C4-2B (cell line): ENCODE measurements at regions not wholly inside any gene's neighbourhood (a gene's known extent, or its start where the extent isn't known, plus 50 kb on each side); places are given as distances from the start of the nearest gene placed in this dataset.

Experiments
- H3K27ac ChIP-seq: fragments of 450-650 bp; 2 replicates; pipeline ENCODE4 v1.5.1; 2017
- CTCF ChIP-seq: fragments of 450-650 bp; conservative IDR thresholded peaks from 2 replicates; pipeline ENCODE4 v1.5.1; 2017; ENCODE audit warnings: mild to moderate bottlenecking
- ZFX ChIP-seq: fragments of 450-650 bp; IDR thresholded peaks from 2 replicates; pipeline ENCODE4 v1.6.1; 2017

DNA sequence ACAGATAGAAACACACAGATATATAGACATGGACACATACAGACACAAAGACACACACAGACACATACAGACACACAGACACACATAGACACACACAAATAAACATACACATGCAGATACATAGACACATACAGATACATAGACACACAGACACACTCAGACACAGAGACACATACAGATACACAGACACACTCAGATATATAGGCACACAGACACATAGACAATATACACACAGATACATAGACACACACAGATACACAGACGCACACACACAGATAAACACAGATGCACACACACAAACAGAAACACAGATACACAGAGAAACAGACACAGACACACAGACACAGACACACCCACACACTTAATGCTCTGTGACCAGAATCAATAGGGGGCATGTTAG is 156.8 kb downstream of the IRX2 start:
- H3K27ac ChIP-seq, result no peak overlapping the region
- TF ChIP-seq CTCF (no peak), ZFX (no peak)

DNA sequence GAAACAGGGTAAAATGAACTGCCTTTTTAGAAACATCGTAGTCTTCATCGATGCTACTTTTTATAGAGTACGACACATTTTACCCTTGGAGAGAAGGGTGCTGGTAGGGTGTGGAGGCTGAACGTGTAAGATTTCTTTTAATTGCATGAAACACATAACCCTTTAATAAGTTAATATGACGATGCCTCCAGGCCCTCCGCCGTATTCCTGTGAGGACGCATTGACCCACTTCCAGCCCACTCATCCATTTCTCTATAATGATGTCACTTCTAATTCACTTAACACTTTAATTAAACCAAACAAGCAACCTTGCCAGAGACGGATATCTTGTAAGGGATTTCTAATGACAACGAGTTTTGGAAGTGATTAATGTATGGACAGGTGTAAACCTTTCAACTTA is 158.7 kb downstream of the IRX2 start:
- TF ChIP-seq CTCF (no peak), ZFX (no peak)
- no peak overlapping the region for H3K27ac ChIP-seq

DNA sequence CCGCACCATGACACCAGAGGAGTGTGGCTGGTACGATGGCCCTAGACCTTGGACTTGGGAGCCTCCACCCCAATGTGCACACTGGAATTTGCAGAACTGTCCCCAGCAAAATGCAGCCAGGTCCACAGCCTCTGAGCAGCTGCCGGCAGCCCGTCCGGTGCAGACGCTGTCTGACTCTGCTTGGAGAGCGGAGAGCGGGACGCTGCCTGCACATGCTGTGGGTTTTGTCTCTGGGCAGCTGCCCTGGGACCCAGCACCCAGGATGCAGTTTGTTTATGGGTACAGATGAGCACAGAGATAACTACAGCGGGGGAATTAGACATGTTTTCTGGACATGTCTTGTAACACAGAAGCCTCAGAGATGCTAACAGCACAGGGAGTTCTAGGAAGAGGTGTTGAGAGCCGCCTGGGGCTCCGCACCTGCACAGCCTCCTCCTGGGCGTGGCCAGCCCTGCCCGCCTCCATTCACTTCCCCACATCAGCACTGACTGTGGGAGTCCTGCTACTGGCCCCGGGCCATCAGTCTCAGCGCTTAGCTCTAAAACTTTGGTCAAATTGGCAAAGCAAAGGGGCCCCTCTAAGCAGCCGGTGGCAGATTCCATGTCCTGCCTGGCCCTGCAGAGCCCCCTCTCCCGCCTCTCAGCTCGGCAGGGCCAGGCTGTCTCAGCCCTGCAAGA is 159.6 kb downstream of the IRX2 start:
- TF ChIP-seq CTCF (no peak), ZFX (no peak)
- H3K27ac ChIP-seq, result no peak overlapping the region

- no peak overlapping the region for H3K27ac ChIP-seq
- TF ChIP-seq CTCF, result no peak
These were observed 162.5 kb downstream of the IRX2 start for GRCh38 chr5:2588850-2589501.

- TF ChIP-seq CTCF (no peak), ZFX (no peak)
- no peak overlapping the region for H3K27ac ChIP-seq
These were observed 164.1 kb downstream of the IRX2 start for GRCh38 chr5:2587189-2588031.

DNA sequence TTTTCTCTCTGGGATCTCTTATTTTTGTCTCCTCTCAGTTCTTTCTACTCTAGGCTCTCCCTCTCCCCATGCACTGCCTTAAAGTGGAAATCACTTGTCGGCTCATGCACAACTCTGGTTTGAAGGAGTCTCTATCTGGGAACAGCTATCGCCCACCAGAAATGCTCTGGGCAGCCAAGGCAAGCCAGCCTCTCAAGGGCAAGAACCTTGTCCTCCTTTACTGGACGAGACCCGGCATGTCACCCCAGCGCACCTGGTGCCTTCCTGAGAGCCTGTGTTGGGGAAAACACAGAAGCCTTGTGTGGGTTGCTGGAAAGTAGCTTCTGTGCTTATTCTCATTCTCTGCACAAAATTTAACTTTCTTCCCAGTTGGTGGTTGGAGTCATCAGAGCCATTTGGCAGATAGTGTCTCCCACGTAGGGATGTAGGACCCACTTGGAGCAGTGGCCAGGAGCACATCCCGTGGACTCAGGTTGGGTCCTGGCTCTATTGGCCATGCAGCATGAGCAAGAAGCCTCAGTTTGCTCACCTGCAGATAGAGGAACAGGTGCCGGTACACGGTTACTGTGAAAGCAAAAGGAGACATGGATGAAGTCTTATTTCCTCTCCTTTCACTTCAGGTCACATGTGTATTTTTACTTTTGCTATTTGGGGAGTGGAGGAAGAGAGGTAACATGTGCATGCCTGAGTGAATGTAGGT is 165.3 kb downstream of the IRX2 start:
- TF ChIP-seq ZFX (no peak), CTCF (no peak)
- no peak overlapping the region for H3K27ac ChIP-seq
